Kidney (tissue), 13 donors: ENCODE measurements at regions not wholly inside any gene's neighbourhood (a gene's known extent, or its start where the extent isn't known, plus 50 kb on each side); places are given as distances from the start of the nearest gene placed in this dataset.

Experiments
- DNase-seq, 5 donors: peaks; one replicate each; pipeline ENCODE4 v3.0.0-alpha.2; 2013 to 2020
- FAIRE-seq: peaks from 2 replicates; lab custom pipeline; 2012; peaks lifted over from hg19 to GRCh38; lab: Jason Lieb, UNC
- H3K27ac ChIP-seq, 2 donors: one replicate each; pipeline ENCODE4 v1.7.0; 2013; ENCODE audit warnings: low read depth in 2 of 2, low read length in 2 of 2, inconsistent platforms in 1 of 2
- H3K27me3 ChIP-seq: one replicate; pipeline ENCODE4 v1.7.1; 2013; ENCODE audit warnings: low read length, inconsistent platforms; ENCODE audit not compliant: control insufficient read depth, insufficient read depth
- H3K36me3 ChIP-seq, 3 donors: one replicate each; pipeline versions ENCODE4 v1.7.0 to v1.7.1; 2013; ENCODE audit warnings: low read length in 3 of 3, control low read depth in 1 of 3, inconsistent platforms in 1 of 3; ENCODE audit not compliant: insufficient read depth in 3 of 3, control insufficient read depth in 2 of 3
- H3K4me1 ChIP-seq, 3 donors: one replicate each; pipeline versions ENCODE4 v1.7.0 to v1.7.1; 2013; ENCODE audit warnings: low read length in 3 of 3, inconsistent platforms in 1 of 3, low read depth in 1 of 3; ENCODE audit not compliant: control insufficient read depth in 2 of 3, insufficient read depth in 2 of 3
- H3K4me3 ChIP-seq, 3 donors: one replicate each; pipeline versions ENCODE4 v1.7.0 to v1.8.1; 2013; ENCODE audit warnings: low read length in 3 of 3, control low read depth in 1 of 3, inconsistent platforms in 1 of 3
- H3K9ac ChIP-seq, 3 donors: one replicate each; pipeline versions ENCODE4 v1.7.0 to v1.7.1; 2013; ENCODE audit warnings: low read length in 3 of 3, control low read depth in 1 of 3, inconsistent platforms in 1 of 3
- H3K9me3 ChIP-seq, 3 donors: one replicate each; pipeline versions ENCODE4 v1.7.0 to v1.7.1; 2013; ENCODE audit warnings: low read length in 3 of 3, control low read depth in 1 of 3, inconsistent platforms in 1 of 3; ENCODE audit not compliant: control insufficient read depth in 2 of 3, insufficient read depth in 1 of 3
- CTCF ChIP-seq: IDR thresholded peaks from 3 replicates; pipeline ENCODE4 v1.5.1; 2012; ENCODE audit warnings: mild to moderate bottlenecking, moderate library complexity, borderline replicate concordance; ENCODE audit not compliant: insufficient read depth; ENCODE audit errors: extremely low read depth
- intact Hi-C: fragments of 100-400 bp; cut with DNase I; formaldehyde crosslinking; loops from one replicate; pipeline ENCODE4 v1.11.1; 2022
- donor health status: control.
- donor health status: control.
- donor health status: control.
- donor health status: control.
- donor health status: control.
- donor health status: DM: yes; HTN: yes; CAD: no.
- donor health status: Normal renal cell carcinoma (clear cell type).

GRCh38 chr22:47784991-47785390, 1022.5 kb downstream of the TBC1D22A start:
- Histone ChIP-seq H3K9me3 (peaks cover 0 to 2% (median 2%) of the 10 kb centered on the region in 3 donors), H3K4me3 (no peak overlapping the region), H3K36me3 (no peaks in the 10 kb centered on the region), H3K27ac (no peak overlapping the region), H3K27me3 (no peaks in the 10 kb centered on the region), H3K4me1 (no peaks in the 10 kb centered on the region), H3K9ac (no peak overlapping the region)
- DNase-seq (no peak), FAIRE-seq (no peak)
- TF ChIP-seq CTCF: no peak
- intact Hi-C loops: no loop called here

- Histone ChIP-seq H3K9me3 (peaks cover 0 to 2% (median 2%) of the 10 kb centered on the region in 3 donors), H3K27ac (no peak overlapping the region), H3K4me3 (no peak overlapping the region), H3K27me3 (no peaks in the 10 kb centered on the region), H3K36me3 (no peaks in the 10 kb centered on the region), H3K9ac (no peak overlapping the region), H3K4me1 (no peaks in the 10 kb centered on the region)
- FAIRE-seq (no peak), DNase-seq (no peak)
- intact Hi-C loops: no loop called here
- no peak for TF ChIP-seq CTCF
Measured at GRCh38 chr22:47784367-47784983, 1022.0 kb downstream of the TBC1D22A start.

- H3K27me3 ChIP-seq: no peaks in the 10 kb centered on the region
- TF ChIP-seq CTCF: no peak
- intact Hi-C loops: no loop called here
Measured at GRCh38 chr22:47783433-47784366, 1021.2 kb downstream of the TBC1D22A start.

More at GRCh38 chr22:47783433-47784366, 1021.2 kb downstream of the TBC1D22A start:
- Histone ChIP-seq H3K36me3 (no peaks in the 10 kb centered on the region), H3K4me3 (no peak overlapping the region), H3K4me1 (no peaks in the 10 kb centered on the region), H3K9me3 (peaks cover 0 to 2% (median 2%) of the 10 kb centered on the region in 3 donors), H3K27ac (no peak overlapping the region), H3K9ac (no peak overlapping the region)
- no peak for FAIRE-seq
- DNase-seq: no peak
